ENCODE measurements at regions not wholly inside any gene's neighbourhood (a gene's known extent, or its start where the extent isn't known, plus 50 kb on each side); places are given as distances from the start of the nearest gene placed in this dataset.

DNA sequence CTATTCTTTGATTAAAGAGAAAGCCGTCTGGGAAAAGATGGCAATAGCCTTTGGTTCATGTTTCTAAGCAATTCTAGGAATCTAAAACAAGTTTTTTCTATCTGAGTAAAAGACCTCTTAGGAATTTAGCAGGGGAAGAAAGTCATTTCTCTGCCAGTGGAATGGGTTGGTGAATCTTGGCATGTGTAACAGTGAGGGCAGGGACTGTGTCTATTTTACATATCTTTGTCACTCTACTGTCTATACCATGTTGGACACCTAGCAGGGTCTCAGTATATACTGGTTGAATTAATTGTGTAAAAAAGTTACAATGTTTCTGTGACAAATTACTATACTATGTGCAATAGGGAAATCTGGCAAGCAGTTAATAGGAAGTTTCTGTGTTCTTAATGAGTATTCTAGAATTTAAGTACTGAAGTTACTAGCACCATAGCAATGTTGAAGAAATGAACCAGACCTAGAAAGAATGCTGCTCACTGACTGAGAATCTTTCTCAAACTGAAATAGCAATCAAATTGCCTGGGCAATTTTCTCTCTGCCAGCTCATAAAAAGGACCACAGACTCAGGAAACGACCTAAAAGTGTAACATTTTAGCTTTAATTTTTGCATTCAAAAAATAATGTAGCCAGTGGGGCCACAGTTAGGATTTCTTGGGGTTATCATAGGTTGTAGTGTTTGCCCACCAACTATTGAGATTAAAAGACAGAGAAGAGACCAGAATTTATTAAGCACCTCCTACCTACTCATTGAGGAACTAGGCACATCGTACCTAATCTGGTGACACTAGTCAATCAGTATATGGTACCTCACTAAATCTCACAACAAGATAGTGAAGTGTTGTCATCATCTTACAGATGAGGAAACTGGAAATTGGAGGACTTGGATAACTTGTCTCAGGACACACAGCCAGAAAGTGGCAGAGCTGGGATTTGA is 56.2 kb upstream of the LEKR1 start:
- H3K9me3 ChIP-seq (ENCODE audit: control insufficient read depth, insufficient read depth, low read length): no peaks in the 10 kb centered on the region
- H3K4me3 ChIP-seq (ENCODE audit: low read depth, low read length): no peak overlapping the region
- ChIA-PET CTCF (no interaction called here), POLR2A (no interaction called here)
- H3K27ac ChIP-seq (ENCODE audit: low read depth, low read length): no peak overlapping the region
- DNase-seq (ENCODE audit: low read depth, low spot score): no peak
- no peaks in the 10 kb centered on the region for H3K27me3 ChIP-seq (ENCODE audit: control insufficient read depth, insufficient read depth, low read length)
- TF ChIP-seq, protein P1, sequence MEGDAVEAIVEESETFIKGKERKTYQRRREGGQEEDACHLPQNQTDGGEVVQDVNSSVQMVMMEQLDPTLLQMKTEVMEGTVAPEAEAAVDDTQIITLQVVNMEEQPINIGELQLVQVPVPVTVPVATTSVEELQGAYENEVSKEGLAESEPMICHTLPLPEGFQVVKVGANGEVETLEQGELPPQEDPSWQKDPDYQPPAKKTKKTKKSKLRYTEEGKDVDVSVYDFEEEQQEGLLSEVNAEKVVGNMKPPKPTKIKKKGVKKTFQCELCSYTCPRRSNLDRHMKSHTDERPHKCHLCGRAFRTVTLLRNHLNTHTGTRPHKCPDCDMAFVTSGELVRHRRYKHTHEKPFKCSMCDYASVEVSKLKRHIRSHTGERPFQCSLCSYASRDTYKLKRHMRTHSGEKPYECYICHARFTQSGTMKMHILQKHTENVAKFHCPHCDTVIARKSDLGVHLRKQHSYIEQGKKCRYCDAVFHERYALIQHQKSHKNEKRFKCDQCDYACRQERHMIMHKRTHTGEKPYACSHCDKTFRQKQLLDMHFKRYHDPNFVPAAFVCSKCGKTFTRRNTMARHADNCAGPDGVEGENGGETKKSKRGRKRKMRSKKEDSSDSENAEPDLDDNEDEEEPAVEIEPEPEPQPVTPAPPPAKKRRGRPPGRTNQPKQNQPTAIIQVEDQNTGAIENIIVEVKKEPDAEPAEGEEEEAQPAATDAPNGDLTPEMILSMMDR (IDR thresholded peaks at IDR 0.05; ENCODE audit: low read depth, low read length): no peak

DNA sequence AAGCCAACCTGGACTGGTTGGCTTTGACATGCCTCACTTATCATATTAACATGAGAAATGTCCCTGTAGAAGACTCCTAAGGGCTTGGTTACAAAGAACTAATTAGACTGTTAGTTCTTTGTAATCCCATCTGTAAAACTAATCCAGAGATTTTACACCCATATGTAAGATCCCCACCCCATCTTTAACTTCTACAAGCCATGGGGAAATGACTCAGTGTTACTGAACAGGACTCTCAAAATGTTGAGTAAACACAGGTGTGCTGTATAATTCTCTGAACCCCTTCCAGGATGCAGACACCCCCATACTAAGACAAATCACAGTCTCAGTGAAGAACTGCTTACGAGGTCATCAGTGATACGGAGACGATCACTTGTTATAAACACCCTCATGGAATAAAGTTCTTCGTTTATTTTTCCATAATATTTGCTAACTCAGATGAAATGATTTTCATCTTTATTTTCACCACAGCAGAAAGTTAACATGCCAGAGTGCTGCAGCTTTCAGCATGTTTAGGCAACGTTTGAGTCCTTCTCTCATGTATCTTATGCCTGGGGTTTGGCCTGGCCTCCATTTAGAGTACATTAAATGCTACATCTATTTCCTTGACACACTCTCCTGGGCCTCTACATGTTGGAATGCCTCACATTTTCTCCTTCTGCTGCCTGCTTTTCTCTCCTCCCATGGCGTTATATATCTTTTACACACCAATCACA is 55.3 kb upstream of the LEKR1 start:
- ChIA-PET CTCF (no interaction called here), POLR2A (no interaction called here)
- Histone ChIP-seq H3K4me3 (ENCODE audit: low read depth, low read length) (no peak overlapping the region), H3K27me3 (ENCODE audit: control insufficient read depth, insufficient read depth, low read length) (no peaks in the 10 kb centered on the region), H3K27ac (ENCODE audit: low read depth, low read length) (no peak overlapping the region), H3K9me3 (ENCODE audit: control insufficient read depth, insufficient read depth, low read length) (no peaks in the 10 kb centered on the region)
- DNase-seq (ENCODE audit: low read depth, low spot score): no peak
- TF ChIP-seq, protein P1 (IDR thresholded peaks at IDR 0.05; ENCODE audit: low read depth, low read length): no peak

DNA sequence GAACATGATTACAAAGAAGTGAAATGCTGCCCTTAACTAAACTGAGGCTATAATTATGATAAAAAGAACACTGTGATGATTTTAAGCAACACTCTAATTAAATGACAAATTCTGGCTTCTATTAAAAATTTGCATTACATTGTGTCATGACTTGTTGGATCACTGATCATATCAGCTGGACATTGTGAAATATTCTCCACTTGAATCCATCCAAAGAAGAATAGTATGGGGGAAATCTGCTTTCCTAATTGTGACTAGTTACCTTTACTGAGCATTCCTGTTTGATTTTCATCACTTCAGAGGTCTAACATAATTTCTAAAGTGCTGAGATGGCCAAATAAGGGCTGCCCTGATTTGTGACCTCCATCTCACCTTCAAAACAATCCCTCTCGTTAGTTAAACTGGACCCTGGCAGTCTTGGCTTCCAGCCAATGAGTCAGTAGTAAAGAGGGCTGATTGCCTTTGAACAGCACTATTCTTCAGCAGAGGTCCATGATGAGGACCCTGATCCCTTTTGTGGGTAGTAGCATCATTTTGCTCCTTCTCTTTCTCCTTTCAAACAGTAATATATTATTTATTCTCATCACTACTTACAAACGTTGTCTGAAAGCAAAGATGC is 53.5 kb upstream of the LEKR1 start:
- ChIA-PET POLR2A (no interaction called here), CTCF (no interaction called here)
- Histone ChIP-seq H3K4me3 (ENCODE audit: low read depth, low read length) (no peak overlapping the region), H3K27ac (ENCODE audit: low read depth, low read length) (no peak overlapping the region), H3K27me3 (ENCODE audit: control insufficient read depth, insufficient read depth, low read length) (no peaks in the 10 kb centered on the region), H3K9me3 (ENCODE audit: control insufficient read depth, insufficient read depth, low read length) (no peaks in the 10 kb centered on the region)
- no peak for DNase-seq (ENCODE audit: low read depth, low spot score)
- TF ChIP-seq, protein P1 (IDR thresholded peaks at IDR 0.05; ENCODE audit: low read depth, low read length): no peak

DNA sequence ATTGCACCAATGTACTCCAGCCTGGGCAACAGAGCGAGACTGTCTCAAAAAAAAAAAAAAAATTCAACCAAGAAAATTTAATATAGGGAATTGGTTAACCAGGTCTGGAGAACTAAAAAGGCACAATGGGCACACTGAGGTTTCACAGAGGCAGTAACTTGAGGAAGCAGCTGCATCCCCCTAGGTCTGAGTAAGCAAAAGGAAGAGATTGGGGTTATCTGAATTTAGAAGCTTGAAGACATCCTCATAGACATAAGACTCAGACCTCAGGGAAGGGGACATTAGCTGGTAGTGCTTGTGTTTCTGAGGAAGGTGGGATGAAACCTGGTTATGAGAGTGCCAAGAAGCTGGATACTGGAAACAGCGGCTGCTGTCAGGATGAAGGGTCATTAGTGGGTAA is 50.1 kb upstream of the LEKR1 start:
- H3K27me3 ChIP-seq (ENCODE audit: control insufficient read depth, insufficient read depth, low read length): no peaks in the 10 kb centered on the region
- no peak overlapping the region for H3K4me3 ChIP-seq (ENCODE audit: low read depth, low read length)
- CTCF ChIA-PET: interaction anchor here (0.6 kb wide), 1 partner anchor 1875 kb away, joined by 7 read pairs; no protein-coding TSS in a partner anchor
- no peaks in the 10 kb centered on the region for H3K9me3 ChIP-seq (ENCODE audit: control insufficient read depth, insufficient read depth, low read length)
- DNase-seq (ENCODE audit: low read depth, low spot score): no peak
- POLR2A ChIA-PET: no interaction called here
- no peak overlapping the region for H3K27ac ChIP-seq (ENCODE audit: low read depth, low read length)
- TF ChIP-seq, protein P1 (IDR thresholded peaks at IDR 0.05; ENCODE audit: low read depth, low read length): no peak
